ENCODE measurements at regions not wholly inside any gene's neighbourhood (a gene's known extent, or its start where the extent isn't known, plus 50 kb on each side); places are given as distances from the start of the nearest gene placed in this dataset.

- TF ChIP-seq, protein P1, sequence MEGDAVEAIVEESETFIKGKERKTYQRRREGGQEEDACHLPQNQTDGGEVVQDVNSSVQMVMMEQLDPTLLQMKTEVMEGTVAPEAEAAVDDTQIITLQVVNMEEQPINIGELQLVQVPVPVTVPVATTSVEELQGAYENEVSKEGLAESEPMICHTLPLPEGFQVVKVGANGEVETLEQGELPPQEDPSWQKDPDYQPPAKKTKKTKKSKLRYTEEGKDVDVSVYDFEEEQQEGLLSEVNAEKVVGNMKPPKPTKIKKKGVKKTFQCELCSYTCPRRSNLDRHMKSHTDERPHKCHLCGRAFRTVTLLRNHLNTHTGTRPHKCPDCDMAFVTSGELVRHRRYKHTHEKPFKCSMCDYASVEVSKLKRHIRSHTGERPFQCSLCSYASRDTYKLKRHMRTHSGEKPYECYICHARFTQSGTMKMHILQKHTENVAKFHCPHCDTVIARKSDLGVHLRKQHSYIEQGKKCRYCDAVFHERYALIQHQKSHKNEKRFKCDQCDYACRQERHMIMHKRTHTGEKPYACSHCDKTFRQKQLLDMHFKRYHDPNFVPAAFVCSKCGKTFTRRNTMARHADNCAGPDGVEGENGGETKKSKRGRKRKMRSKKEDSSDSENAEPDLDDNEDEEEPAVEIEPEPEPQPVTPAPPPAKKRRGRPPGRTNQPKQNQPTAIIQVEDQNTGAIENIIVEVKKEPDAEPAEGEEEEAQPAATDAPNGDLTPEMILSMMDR (IDR thresholded peaks at IDR 0.05; ENCODE audit: borderline replicate concordance, extremely low read depth, low read length, poor library complexity, severe bottlenecking): no peak
- TF ChIP-seq EZH2 (IDR thresholded peaks at IDR 0.05; ENCODE audit: borderline replicate concordance, low read depth, low read length, severe bottlenecking): no peak
These were observed 64.3 kb upstream of the MAP4K3 start for GRCh38 chr2:39501412-39501811.

Measured in DND-41 (cell line).